HepG2 (cell line): ENCODE measurements at regions not wholly inside any gene's neighbourhood (a gene's known extent, or its start where the extent isn't known, plus 50 kb on each side); places are given as distances from the start of the nearest gene placed in this dataset.

Experiments
- ARHGAP35 ChIP-seq: sonication (generic); formaldehyde crosslinking; IDR thresholded peaks from 2 replicates; pipeline ENCODE4 v1.9.0; 2022; ENCODE audit warnings: mild to moderate bottlenecking, inconsistent platforms, moderate library complexity, missing genetic modification reagents, borderline replicate concordance
- GTF3A ChIP-seq: sonication (generic); formaldehyde crosslinking; conservative IDR thresholded peaks from 2 replicates; pipeline ENCODE4 v1.4.0; 2020; ENCODE audit warnings: mild to moderate bottlenecking, missing genetic modification reagents
- HOXA7 ChIP-seq: sonication (generic); formaldehyde crosslinking; IDR thresholded peaks from 2 replicates; pipeline ENCODE4 v1.8.1; 2022; ENCODE audit warnings: mild to moderate bottlenecking, missing genetic modification reagents, moderate library complexity
- NFRKB ChIP-seq: fragments of 450-650 bp; IDR thresholded peaks from 2 replicates; pipeline ENCODE4 v1.6.1; 2017
- TOE1 ChIP-seq: sonication (generic); formaldehyde crosslinking; IDR thresholded peaks from 2 replicates; pipeline ENCODE4 v1.4.0; 2020; ENCODE audit warnings: mild to moderate bottlenecking, missing genetic modification reagents
- ZNF17 ChIP-seq: sonication (generic); formaldehyde crosslinking; IDR thresholded peaks from 2 replicates; pipeline ENCODE4 v1.5.0; 2020; ENCODE audit warnings: mild to moderate bottlenecking, missing genetic modification reagents
- ZNF317 ChIP-seq: sonication (generic); formaldehyde crosslinking; IDR thresholded peaks from 2 replicates; pipeline ENCODE4 v1.5.0; 2020; ENCODE audit warnings: mild to moderate bottlenecking, missing genetic modification reagents
- ZNF720 ChIP-seq: sonication (generic); formaldehyde crosslinking; IDR thresholded peaks from 2 replicates; pipeline ENCODE4 v1.4.0; 2020; ENCODE audit warnings: missing genetic modification reagents
- ZNF781 ChIP-seq: sonication (generic); formaldehyde crosslinking; IDR thresholded peaks from 2 replicates; pipeline ENCODE4 v1.5.1; 2020; ENCODE audit warnings: borderline replicate concordance, mild to moderate bottlenecking, missing genetic modification reagents; ENCODE audit errors: not compliant biosample characterization
- TF ChIP-seq, protein P1 (sequence below): sonication (generic); formaldehyde crosslinking; IDR thresholded peaks from 2 replicates; pipeline ENCODE4 v1.5.0; 2020; ENCODE audit warnings: missing genetic modification reagents
- TF ChIP-seq, protein P2 (sequence below): sonication (generic); formaldehyde crosslinking; IDR thresholded peaks from 2 replicates; pipeline ENCODE4 v1.5.0; 2020; ENCODE audit warnings: mild to moderate bottlenecking, missing genetic modification reagents, borderline replicate concordance
- TF ChIP-seq, protein P3 (sequence below): IDR thresholded peaks from 2 replicates; pipeline ENCODE4 v1.4.0; 2020; ENCODE audit warnings: mild to moderate bottlenecking, missing genetic modification reagents
- TF ChIP-seq, protein P4 (sequence below): sonication (generic); formaldehyde crosslinking; IDR thresholded peaks from 2 replicates; pipeline ENCODE4 v1.4.0; 2020; ENCODE audit warnings: missing genetic modification reagents
- TF ChIP-seq, protein P5 (sequence below): sonication (generic); formaldehyde crosslinking; IDR thresholded peaks from 2 replicates; pipeline ENCODE4 v1.4.0; 2020; ENCODE audit warnings: missing genetic modification reagents

DNA sequence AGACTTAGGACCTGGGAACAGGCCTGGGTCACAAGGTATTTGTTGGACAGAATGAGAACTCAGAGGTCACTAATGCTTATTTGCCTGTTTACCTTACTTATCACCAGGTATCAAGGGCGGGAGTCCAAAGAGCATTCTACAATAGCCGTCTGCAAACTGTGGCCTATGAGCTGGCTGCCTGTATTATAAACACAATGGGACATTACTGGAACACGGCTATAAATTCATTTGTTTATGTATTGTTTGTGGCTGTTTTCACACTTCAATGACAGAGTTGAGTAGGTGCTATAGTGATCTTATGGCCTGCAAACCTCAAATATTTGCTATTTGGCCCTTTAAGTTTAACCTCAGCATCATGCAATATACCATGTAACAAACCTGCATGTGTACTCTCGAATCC lies 76.6 kb upstream of the ASTN2 start (continued):
- TF ChIP-seq, protein P1, sequence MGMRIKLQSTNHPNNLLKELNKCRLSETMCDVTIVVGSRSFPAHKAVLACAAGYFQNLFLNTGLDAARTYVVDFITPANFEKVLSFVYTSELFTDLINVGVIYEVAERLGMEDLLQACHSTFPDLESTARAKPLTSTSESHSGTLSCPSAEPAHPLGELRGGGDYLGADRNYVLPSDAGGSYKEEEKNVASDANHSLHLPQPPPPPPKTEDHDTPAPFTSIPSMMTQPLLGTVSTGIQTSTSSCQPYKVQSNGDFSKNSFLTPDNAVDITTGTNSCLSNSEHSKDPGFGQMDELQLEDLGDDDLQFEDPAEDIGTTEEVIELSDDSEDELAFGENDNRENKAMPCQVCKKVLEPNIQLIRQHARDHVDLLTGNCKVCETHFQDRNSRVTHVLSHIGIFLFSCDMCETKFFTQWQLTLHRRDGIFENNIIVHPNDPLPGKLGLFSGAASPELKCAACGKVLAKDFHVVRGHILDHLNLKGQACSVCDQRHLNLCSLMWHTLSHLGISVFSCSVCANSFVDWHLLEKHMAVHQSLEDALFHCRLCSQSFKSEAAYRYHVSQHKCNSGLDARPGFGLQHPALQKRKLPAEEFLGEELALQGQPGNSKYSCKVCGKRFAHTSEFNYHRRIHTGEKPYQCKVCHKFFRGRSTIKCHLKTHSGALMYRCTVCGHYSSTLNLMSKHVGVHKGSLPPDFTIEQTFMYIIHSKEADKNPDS = no peak
- TF ChIP-seq, protein P2, sequence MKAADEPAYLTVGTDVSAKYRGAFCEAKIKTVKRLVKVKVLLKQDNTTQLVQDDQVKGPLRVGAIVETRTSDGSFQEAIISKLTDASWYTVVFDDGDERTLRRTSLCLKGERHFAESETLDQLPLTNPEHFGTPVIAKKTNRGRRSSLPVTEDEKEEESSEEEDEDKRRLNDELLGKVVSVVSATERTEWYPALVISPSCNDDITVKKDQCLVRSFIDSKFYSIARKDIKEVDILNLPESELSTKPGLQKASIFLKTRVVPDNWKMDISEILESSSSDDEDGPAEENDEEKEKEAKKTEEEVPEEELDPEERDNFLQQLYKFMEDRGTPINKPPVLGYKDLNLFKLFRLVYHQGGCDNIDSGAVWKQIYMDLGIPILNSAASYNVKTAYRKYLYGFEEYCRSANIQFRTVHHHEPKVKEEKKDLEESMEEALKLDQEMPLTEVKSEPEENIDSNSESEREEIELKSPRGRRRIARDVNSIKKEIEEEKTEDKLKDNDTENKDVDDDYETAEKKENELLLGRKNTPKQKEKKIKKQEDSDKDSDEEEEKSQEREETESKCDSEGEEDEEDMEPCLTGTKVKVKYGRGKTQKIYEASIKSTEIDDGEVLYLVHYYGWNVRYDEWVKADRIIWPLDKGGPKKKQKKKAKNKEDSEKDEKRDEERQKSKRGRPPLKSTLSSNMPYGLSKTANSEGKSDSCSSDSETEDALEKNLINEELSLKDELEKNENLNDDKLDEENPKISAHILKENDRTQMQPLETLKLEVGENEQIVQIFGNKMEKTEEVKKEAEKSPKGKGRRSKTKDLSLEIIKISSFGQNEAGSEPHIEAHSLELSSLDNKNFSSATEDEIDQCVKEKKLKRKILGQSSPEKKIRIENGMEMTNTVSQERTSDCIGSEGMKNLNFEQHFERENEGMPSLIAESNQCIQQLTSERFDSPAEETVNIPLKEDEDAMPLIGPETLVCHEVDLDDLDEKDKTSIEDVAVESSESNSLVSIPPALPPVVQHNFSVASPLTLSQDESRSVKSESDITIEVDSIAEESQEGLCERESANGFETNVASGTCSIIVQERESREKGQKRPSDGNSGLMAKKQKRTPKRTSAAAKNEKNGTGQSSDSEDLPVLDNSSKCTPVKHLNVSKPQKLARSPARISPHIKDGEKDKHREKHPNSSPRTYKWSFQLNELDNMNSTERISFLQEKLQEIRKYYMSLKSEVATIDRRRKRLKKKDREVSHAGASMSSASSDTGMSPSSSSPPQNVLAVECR (CRISPR knock-in tag) = no peak; the same call in 1 of the 2 replicates
- TF ChIP-seq TOE1 (no peak), ZNF720 (no peak), ZNF781 (CRISPR knock-in tag) (no peak), NFRKB (no peak), ZNF17 (no peak), HOXA7 (CRISPR knock-in tag) (no peak), ARHGAP35 (no peak), GTF3A (CRISPR knock-in tag) (no peak), ZNF317 (CRISPR knock-in tag) (peak; percentile 56; the same call in 1 of the 2 replicates)
- TF ChIP-seq, protein P3, sequence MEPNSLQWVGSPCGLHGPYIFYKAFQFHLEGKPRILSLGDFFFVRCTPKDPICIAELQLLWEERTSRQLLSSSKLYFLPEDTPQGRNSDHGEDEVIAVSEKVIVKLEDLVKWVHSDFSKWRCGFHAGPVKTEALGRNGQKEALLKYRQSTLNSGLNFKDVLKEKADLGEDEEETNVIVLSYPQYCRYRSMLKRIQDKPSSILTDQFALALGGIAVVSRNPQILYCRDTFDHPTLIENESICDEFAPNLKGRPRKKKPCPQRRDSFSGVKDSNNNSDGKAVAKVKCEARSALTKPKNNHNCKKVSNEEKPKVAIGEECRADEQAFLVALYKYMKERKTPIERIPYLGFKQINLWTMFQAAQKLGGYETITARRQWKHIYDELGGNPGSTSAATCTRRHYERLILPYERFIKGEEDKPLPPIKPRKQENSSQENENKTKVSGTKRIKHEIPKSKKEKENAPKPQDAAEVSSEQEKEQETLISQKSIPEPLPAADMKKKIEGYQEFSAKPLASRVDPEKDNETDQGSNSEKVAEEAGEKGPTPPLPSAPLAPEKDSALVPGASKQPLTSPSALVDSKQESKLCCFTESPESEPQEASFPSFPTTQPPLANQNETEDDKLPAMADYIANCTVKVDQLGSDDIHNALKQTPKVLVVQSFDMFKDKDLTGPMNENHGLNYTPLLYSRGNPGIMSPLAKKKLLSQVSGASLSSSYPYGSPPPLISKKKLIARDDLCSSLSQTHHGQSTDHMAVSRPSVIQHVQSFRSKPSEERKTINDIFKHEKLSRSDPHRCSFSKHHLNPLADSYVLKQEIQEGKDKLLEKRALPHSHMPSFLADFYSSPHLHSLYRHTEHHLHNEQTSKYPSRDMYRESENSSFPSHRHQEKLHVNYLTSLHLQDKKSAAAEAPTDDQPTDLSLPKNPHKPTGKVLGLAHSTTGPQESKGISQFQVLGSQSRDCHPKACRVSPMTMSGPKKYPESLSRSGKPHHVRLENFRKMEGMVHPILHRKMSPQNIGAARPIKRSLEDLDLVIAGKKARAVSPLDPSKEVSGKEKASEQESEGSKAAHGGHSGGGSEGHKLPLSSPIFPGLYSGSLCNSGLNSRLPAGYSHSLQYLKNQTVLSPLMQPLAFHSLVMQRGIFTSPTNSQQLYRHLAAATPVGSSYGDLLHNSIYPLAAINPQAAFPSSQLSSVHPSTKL (CRISPR knock-in tag) = peak; percentile 95
- TF ChIP-seq, protein P4, sequence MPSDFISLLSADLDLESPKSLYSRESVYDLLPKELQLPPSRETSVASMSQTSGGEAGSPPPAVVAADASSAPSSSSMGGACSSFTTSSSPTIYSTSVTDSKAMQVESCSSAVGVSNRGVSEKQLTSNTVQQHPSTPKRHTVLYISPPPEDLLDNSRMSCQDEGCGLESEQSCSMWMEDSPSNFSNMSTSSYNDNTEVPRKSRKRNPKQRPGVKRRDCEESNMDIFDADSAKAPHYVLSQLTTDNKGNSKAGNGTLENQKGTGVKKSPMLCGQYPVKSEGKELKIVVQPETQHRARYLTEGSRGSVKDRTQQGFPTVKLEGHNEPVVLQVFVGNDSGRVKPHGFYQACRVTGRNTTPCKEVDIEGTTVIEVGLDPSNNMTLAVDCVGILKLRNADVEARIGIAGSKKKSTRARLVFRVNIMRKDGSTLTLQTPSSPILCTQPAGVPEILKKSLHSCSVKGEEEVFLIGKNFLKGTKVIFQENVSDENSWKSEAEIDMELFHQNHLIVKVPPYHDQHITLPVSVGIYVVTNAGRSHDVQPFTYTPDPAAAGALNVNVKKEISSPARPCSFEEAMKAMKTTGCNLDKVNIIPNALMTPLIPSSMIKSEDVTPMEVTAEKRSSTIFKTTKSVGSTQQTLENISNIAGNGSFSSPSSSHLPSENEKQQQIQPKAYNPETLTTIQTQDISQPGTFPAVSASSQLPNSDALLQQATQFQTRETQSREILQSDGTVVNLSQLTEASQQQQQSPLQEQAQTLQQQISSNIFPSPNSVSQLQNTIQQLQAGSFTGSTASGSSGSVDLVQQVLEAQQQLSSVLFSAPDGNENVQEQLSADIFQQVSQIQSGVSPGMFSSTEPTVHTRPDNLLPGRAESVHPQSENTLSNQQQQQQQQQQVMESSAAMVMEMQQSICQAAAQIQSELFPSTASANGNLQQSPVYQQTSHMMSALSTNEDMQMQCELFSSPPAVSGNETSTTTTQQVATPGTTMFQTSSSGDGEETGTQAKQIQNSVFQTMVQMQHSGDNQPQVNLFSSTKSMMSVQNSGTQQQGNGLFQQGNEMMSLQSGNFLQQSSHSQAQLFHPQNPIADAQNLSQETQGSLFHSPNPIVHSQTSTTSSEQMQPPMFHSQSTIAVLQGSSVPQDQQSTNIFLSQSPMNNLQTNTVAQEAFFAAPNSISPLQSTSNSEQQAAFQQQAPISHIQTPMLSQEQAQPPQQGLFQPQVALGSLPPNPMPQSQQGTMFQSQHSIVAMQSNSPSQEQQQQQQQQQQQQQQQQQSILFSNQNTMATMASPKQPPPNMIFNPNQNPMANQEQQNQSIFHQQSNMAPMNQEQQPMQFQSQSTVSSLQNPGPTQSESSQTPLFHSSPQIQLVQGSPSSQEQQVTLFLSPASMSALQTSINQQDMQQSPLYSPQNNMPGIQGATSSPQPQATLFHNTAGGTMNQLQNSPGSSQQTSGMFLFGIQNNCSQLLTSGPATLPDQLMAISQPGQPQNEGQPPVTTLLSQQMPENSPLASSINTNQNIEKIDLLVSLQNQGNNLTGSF = no peak
- TF ChIP-seq, protein P5, sequence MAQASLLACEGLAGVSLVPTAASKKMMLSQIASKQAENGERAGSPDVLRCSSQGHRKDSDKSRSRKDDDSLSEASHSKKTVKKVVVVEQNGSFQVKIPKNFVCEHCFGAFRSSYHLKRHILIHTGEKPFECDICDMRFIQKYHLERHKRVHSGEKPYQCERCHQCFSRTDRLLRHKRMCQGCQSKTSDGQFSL (CRISPR knock-in tag) = no peak
